Stimulated activated CD4-positive, alpha-beta T cell treated with anti-CD3 and anti-CD28 coated beads, Interleukin-4, amount 100 ng/mL, for 48 hours (primary cell): ENCODE measurements at regions not wholly inside any gene's neighbourhood (a gene's known extent, or its start where the extent isn't known, plus 50 kb on each side); places are given as distances from the start of the nearest gene placed in this dataset.

Experiments
- DNase-seq, 2 donors: peaks; one replicate each; pipeline ENCODE4 v3.0.0-alpha.2; 2020; ENCODE audit warnings: low read depth in 2 of 2

DNA sequence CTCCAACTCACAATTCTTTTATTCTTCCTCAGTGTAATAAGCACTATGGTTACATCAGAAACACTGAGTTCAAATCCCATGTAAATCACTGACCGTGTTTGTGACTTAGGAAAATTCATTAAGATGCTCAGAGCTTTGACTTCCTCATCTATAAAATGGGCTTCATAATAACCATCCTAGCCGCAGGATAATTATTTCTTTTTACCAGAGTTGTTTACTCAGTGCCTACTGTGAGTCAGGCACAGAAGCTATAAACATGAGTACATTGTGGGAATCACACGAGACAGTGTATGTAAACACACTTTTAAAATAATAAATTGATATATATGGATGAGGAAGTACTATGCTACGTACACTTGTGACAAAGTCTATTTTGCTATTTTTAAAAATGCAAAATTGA lies 296.3 kb upstream of the TENM3 start:
- DNase-seq: no peak

DNA sequence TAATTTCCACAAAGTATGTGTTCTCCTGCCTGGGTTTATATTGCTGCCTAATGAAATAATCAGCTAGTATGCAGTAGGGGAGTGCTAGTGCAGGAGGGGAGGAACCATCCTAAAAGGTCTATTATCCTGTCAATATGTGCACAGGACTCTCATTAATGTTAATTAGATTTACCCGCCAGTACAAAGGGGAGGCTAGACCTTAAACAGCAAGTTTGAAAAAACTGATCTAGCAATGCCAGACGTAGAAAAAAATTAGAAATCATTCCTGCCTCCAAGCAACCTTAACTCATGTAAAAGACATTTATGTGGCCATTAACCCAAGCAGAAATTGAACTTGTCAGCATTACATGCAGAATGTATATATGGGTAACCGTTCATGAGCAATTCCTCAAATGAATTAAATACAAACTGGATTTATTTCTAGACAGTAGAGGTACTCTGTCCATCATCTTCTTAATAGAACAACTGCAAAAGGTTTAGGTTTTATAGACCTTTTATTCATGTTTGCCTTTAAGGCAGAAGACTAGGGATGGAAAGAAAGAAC lies 294.3 kb upstream of the TENM3 start:
- no peak for DNase-seq

DNA sequence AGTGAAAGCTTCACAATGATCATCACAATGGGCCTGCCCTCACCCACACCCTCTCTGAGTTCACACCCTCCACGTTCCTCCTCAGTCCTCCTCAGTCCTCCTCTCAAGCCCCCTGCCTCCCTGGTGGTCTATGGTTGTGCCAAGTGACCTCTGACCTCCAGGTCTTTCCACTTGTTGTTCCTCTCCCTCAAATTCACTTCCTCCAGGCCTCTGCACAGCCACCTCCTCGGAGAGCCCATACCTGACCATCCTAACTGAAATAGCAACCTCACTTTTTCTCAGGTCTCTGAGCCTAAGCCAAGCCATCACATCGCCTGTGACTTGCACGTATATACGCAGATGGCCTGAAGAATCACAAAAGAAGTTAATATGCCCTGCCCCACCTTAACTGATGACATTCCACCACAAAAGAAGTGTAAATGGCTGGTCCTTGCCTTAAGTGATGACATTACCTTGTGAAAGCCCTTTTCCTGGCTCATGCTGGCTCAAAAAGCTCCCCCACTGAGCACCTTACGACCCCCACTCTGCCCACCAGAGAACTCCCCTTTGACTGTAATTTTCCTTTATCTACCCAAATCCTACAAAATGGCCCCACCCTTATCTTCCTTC lies 293.4 kb upstream of the TENM3 start:
- no peak for DNase-seq

DNA sequence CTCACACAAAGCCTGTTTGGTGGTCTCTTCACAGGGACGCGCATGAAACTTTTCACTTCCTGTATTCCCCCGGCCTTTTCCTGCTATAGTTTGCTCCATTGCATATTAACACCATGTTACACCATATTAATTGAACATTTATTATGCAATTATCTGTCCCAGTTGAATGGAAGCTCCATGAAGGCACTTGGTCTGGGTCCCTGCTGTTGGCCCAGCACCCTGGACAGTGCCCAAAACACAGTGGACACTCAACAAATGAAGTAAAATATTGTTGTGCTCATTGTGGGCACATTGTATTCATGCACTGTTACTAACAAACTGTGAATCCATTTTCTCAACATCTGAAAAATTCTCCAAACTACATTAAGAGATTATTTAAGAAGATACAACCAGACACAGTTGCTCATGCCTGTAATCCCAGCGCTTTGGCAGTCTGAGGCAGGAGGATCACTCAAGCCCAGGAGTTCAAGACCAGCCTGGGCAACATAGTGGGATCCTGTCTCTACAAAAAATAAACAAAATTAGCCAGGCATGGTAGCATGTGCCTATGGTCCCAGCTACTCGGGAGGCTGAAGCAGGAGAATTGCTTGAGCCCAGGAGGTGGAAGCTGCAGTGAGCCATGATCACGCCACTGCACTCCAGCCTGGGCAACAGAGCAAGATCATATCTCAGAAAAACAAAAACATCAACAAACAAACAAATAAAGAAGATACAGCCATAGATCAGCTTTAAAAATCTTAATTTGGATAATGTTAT lies 292.7 kb upstream of the TENM3 start:
- no peak for DNase-seq

DNA sequence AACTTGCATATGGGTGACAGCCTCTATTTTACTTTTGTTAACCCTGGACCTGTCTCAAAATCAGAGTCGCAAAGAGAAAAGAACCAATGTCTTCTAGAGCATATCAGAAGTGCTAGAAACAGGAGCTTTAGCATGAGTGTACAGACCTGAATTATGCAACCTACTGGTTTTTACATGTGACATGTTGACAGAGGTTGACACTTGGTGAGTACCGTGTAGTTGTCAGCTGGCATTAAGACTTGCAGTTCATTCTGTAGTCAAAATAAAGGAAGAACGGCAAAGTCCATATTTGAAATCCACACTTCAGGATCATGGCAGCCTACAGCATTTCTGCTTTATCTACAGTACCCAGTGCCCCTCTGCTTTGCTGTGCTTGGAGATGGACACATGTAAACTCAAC lies 291.9 kb upstream of the TENM3 start:
- no peak for DNase-seq

DNA sequence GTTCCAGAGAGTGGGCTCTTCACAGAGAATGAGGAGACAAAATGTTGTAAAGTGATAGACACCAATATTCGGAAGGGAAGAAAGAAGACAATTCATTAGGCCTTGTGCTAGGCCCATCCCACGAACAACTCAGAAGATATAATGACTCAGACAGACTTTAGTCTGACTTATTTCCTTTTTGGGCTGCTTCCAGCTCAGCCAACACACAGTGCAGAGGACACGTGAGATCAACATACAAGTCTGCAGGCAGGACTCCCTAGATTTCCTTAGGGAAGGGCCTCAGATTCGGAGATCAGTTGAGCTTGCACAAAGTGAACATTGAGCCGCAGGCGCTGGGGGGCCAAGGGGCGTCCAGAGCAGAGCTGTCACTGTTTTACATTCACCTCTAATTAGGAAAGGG lies 290.7 kb upstream of the TENM3 start:
- DNase-seq: no peak

DNA sequence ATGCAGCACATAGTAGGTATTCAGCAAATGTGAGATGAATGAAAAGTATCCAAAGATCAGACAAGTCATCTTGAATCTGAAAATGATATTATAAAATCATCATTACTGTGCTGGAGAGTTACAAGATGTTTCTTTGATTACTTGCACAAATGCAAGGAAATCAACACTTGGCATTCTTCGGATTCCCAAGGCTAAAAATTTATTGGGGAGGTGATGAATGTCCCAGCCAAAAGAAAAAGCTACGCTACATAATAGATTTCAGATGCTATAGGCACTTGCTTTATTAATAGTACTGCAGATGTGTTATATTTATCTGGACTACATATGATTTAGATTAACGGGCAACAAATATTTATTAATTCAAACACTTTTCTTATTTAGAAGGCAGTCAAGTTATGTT lies 286.7 kb upstream of the TENM3 start:
- no peak for DNase-seq

DNA sequence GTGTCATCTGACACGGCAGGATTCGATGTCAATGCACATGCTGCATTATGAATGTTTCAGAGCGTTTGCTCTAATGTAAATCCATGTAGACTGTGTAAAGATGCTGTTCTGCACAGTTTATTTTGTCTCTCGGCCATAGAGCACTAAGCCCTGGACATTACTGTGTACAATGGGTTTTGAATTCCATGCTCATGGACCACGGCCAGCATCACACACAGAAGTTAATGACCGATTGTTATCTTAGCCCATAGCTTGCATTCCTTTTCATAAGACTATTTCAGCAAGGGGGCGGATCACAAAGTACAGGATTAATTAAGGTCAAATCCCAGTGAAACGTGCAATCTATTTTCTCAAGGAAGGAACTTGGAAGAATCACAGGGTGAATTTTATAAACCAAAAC lies 286.1 kb upstream of the TENM3 start:
- DNase-seq: no peak

DNA sequence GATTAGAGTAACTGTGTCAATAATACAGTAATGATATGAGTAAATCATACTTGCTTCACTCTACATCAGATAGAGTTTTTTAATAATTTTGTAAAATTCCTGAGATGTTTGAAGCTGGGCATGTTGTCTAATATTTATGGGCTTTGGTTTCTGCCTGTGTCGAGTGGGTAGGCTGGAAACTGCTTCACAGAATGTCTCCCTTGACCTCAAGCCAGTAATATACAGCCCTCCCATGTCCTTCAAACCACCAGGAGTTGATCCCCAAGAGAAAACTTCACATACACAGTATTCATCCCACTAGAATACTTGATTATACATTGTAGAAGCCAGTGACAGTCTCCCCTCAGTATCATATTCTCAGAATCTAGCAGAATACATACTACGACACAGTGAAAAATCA lies 284.8 kb upstream of the TENM3 start:
- DNase-seq: no peak

DNA sequence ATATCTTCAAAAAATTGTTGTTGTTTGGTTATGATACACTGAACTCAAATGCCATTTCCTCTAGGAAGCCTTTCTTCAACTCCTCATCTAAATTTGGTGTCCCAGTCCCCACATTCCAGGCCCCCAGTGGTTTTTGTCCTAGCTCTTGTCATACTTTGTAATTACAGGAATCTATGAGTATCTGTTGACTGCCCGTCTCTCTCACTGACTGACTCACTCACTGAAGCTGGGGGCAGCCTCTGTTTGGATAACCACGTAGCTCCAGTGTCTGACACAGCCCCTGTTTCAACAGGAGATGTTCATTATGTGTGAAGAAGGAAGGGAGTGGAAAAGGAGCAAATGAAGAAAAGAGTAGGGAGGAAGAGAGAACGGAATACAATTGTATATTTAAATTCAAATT lies 284.1 kb upstream of the TENM3 start:
- no peak for DNase-seq

DNA sequence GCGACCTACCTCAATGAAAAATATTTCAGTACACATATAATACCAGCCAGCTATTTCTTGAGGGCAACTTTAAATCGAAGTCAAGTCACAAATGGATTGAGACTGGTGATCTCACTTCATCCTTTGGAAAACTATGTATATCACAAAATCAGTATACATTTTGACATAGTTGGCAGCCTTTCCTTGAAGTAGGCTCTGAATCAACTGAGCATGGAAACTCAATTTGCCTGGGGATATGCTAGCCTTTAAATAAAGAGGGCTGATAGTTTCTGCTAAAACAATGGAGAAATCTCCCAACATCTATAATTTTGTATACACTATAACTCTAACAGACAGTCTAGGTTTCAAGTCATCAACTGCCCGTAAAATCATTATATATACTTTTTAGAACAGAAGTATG lies 282.8 kb upstream of the TENM3 start:
- DNase-seq: no peak

DNA sequence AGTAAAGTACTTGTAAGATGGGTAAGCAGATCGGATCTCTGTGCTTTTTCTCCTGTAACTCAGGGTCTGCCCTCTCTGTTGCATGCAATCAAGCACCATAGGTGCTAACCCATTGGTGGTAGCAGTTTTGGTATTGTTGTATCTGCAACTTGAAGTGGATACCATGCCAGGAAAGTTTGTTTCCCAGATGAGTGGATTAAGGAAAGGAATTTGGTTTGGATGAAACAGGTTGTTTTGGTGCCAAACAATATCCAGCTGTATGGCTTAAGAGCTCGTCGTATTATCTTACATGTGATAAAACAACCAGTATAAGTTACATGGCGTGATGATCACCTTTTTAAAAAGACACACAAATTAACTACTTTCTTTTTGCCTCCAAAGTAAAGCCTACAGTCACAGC lies 280.9 kb upstream of the TENM3 start:
- DNase-seq: no peak

DNA sequence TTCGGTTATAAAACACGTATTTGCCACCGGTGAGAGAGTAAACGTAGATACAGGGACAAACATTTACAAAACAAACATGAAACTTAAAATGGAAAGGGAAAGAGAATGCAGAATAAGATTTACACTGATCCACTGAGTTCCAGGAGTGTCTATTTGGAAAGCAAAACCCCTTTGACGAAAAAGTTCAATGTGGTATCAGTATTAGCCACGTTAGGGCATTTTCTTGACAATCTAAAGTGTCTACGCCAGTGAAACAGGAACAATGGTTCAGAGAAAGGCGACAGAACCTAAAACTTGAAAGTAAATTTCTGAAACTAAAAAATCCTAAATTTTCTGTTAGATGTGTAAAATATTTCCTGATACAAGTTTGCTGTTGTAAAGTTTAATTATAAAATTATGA lies 278.5 kb upstream of the TENM3 start:
- DNase-seq: no peak

DNA sequence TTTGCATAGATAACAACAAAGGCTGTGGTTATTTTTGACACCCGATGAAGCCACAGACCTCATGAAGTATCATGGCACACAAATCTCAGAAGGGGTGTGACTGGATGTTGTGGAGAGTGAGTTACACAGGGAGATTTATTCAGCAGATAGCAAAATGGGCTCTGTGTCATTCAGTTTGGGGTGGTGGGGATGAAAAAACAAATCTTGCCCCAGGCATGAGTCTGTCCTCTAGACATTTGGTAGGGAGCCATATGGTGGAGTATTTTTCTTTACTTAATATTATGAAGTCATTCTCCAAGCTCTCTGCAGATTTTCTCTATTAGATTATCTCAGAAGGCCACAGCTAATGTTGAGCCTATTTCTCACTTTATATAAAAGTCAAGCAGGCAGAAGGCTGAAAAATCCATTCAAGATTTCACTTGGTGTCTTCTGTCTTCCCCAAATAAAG lies 277.1 kb upstream of the TENM3 start:
- no peak for DNase-seq

DNA sequence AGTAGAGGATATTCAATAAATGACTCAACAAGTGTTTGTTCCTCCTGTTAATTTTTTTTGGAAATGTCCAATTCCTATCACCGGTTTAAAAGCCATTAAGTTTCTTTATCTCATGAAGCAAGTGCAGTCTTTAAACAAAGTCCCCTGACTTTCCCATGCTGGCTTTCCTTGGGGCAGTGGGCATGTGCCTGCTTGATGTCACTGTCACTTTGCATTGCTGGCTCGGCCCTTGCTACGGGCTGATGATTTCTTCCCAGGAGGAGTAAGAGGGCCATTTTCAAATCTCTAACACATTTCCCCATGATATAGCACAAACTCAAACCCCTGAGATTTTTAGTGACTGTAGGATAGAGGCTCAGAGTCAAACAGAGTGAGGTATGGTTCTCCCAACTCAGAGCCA lies 275.8 kb upstream of the TENM3 start:
- no peak for DNase-seq

DNA sequence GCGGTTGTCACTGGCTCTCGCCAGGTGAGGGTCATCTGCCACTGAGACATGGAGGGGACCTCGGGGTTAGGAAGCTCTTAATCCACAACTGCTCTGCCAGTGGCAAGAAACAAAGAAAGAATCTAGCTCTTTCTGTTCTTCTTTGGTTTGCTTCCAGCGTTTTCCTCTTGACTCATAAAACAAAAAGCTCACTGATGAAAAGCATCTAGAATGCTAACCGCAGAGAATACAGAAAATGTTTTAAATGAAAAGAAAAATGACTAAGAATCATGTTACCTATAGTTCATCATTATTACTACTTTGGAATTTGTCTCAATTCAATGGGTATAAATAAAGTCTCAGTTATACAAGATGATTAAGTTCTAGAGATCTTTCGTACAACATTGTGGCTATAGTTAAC lies 274.8 kb upstream of the TENM3 start:
- no peak for DNase-seq

DNA sequence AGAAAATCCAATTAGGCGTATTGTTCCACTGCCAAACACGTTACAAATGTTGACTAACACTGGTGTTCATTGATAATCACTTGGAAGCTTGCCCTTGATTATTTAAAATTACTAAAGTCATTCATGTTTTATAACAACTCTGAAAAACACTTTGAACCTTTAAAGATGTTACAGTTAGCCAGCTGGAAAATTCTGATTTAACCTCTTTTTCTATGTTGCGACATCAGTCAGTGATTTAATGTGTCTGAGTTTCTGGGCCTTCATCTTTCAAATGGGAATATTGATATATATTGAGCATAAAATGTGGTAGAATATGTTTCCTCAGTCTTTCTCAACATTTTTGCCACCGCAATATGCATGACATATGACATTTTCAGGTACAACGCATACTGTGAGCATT lies 274.1 kb upstream of the TENM3 start:
- DNase-seq: no peak

DNA sequence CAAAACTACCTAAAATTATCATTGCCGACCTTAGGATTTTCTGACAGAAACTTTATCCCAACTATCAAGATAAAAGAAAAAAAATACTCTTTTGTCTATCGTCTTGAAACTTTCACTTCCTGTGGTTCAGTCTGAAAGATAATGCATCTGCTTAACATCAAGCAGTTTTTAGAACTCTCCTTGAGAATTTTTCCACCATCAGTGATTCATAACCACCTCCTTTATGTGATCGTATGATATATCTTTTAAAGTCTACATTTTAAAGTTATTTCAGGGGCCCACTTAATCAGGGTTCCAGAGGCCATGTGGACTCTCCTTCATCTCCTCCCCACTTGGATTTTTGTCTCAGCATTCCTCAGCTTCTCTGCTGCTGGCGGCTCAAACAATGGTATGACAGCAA lies 272.8 kb upstream of the TENM3 start:
- no peak for DNase-seq

DNA sequence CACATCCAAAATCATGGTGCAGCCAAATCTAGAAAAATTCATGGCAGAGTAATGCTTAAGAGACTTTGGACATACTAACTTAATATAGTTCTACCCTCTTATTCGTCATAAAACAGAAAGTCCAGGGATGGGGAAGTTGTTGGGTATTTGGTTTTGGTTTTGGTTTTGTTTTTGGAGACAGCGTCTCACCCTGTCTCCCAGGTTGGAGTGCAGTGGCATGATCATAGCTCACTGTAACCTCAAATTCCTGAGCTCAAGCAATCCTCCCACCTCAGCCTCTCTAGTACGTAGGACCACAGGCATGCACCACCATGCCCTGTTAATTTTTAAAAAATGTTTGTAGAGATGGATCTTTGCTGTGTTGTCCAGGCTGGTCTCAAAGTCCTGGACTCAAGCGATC lies 271.8 kb upstream of the TENM3 start:
- DNase-seq: no peak

DNA sequence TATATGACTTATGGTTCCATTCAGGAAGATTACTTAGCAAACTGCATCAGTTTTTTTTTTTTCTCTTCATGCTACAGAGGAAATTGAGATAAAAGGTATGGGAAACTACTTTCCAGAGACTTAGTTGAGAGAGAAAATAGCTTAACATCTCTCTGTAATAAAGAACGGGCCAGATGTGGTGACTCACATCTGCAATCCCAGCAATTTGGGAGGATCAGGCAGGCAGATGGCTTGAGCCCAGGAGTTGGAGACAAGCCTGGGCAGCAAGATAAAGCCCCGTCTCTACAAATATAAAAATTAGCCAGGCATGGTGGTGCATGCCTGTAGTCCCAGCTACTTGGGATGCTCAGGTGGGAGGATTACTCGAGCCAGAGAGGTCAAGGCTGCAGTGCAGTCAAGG lies 271.2 kb upstream of the TENM3 start:
- DNase-seq: no peak

DNA sequence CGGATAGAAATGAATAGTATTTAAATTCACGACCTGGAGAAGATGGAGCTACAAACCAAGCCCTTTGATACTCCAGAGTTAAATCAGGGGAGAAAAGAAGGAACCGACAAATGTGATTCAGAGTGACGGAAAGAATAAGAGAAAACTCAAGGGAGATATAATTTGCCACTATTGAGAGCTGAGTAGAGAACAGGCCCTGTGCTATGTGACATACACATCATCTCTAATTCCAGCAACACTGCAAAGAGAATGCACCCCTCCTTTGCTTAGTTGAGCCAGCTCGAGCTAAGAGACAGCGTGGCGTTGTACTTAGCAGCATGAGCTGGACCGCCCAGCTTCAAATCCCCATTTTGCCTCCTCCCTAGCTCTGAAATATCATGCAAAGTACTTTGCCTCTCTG lies 266.4 kb upstream of the TENM3 start:
- DNase-seq: no peak

DNA sequence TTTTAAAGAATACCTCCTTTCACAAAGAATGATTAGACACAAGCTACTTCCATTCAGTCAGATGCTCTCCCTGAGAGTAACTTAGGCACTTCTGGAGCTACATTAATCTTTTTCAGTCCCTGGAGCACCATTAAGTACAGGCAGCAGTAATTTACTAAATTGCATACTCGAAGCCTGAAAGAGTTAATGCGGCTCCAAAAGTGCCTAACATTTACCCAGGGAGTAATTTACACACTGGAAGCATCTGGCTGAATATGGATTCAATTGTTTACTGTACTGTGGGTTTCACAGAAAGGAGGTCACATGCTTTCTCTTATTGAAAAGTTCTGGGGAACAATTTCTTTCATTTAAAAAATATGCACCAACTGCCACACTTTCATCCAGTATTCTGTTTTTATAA lies 260.8 kb upstream of the TENM3 start:
- DNase-seq: no peak

DNA sequence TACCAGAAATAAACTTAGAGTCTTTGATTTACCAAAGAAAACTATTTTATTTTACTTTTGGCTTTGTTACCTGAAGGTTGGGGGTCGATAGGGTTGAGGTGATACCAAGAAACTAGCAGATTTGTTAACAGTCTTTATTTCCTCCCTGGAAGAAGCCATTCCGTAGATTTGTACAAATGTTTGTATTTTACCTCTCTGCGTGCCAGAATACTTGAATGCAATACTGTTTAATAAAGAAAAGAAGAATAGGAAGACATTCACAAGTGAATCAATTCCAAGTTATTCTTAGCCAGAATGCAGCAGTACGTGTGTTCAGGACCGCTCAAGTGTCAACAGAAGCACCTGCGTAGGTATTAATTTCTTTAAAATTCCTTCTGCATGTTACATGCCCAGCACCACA lies 260.3 kb upstream of the TENM3 start:
- no peak for DNase-seq

DNA sequence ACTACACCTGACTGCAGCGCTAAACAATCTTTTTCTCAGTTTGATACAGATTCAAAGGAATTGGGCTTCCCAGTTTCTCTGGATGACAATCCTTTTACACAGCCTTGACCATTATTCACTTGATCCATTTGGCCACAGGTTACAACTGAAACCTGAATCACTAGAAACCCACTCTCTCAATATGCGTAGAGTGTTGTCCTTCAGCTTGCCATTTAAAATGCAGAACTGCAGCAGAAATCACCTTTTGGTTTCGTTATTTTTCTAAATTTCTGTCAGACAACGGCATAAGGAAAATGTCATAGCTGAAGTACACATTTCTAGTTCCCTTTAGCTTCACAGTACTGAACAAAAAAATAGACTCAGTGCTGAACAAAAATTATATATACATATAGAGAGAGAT lies 255.8 kb upstream of the TENM3 start:
- DNase-seq: no peak
